SK-N-SH (cell line): ENCODE measurements at regions not wholly inside any gene's neighbourhood (a gene's known extent, or its start where the extent isn't known, plus 50 kb on each side); places are given as distances from the start of the nearest gene placed in this dataset.

Source experiments
- CTCF ChIA-PET: fragments of 300-600, 350-600 bp; formaldehyde crosslinking; extraction: SDS; loops from one replicate; lab custom pipeline; 2021; lab: Yijun Ruan, JAX
- POLR2A ChIA-PET: fragments of 350-600 bp; sonication (Branson Sonifier 250); formaldehyde crosslinking; extraction: SDS; loops from one replicate; lab custom pipeline; 2020; ENCODE audit warnings: antibody characterized with exemption, inconsistent platforms; lab: Yijun Ruan, JAX
- DNase-seq: peaks from one replicate; pipeline ENCODE4 v3.0.0; 2012
- H2AFZ ChIP-seq: fragments of 200-600 bp; sonication (generic); 2 replicates; pipeline ENCODE4 v1.8.1; 2016; ENCODE audit warnings: antibody characterized with exemption, mild to moderate bottlenecking, low read depth
- H3F3A ChIP-seq: fragments of 200-600 bp; sonication (generic); replicated peaks from 2 replicates; pipeline ENCODE3; 2016; ENCODE audit warnings: antibody characterized with exemption, mild to moderate bottlenecking; ENCODE audit not compliant: insufficient read depth
- H3K27ac ChIP-seq, 2 experiments: fragments of 200-500 bp in 1 of 2; fragments of 200-600 bp in 1 of 2; sonication (Bioruptor generic) in 1 of 2; sonication (generic), shearing (Covaris generic) in 1 of 2; 2 replicates each; pipeline versions ENCODE4 v1.5.1 to v1.6.1; 2014 to 2016; ENCODE audit warnings: low read depth in 2 of 2, inconsistent platforms in 1 of 2, low read length in 1 of 2, mild to moderate bottlenecking in 1 of 2, mixed read lengths in 1 of 2
- H3K27me3 ChIP-seq: fragments of 200-600 bp; sonication (generic), shearing (Covaris generic); 2 replicates; pipeline ENCODE4 v1.6.1; 2016; ENCODE audit warnings: mixed run types; ENCODE audit not compliant: insufficient read depth
- H3K36me3 ChIP-seq, 2 experiments: fragments of 200-500 bp in 1 of 2; fragments of 200-600 bp in 1 of 2; sonication (Bioruptor generic) in 1 of 2; sonication (generic) in 1 of 2; replicated peaks in 1 of 2; 2 replicates each; pipeline versions ENCODE3 to v1.5.1; 2014 to 2016; ENCODE audit warnings: low read length in 1 of 2, mild to moderate bottlenecking in 1 of 2; ENCODE audit not compliant: insufficient read depth in 2 of 2, control insufficient read depth in 1 of 2
- H3K4me1 ChIP-seq, 2 experiments: fragments of 200-500 bp in 1 of 2; fragments of 200-600 bp in 1 of 2; sonication (Bioruptor generic) in 1 of 2; sonication (generic), shearing (Covaris generic) in 1 of 2; 2 replicates each; pipeline versions ENCODE4 v1.5.1 to v1.6.1; 2014 to 2016; ENCODE audit warnings: low read depth in 1 of 2, low read length in 1 of 2, mixed run types in 1 of 2; ENCODE audit not compliant: insufficient read depth in 2 of 2, control insufficient read depth in 1 of 2
- H3K4me2 ChIP-seq: fragments of 200-600 bp; sonication (generic), shearing (Covaris generic); 2 replicates; pipeline ENCODE4 v1.6.1; 2017; ENCODE audit warnings: mixed run types
- H3K4me3 ChIP-seq, 2 experiments: fragments of 200-500 bp in 1 of 2; fragments of 200-600 bp in 1 of 2; sonication (Bioruptor generic) in 1 of 2; sonication (generic), shearing (Covaris generic) in 1 of 2; 2 replicates each; pipeline versions ENCODE4 v1.5.1 to v1.8.1; 2014 to 2016; ENCODE audit warnings: low read depth in 2 of 2, inconsistent platforms in 1 of 2, low read length in 1 of 2, mild to moderate bottlenecking in 1 of 2, mixed read lengths in 1 of 2, moderate library complexity in 1 of 2
- H3K79me2 ChIP-seq: fragments of 200-600 bp; sonication (generic); 2 replicates; pipeline ENCODE4 v1.8.1; 2017; ENCODE audit warnings: mild to moderate bottlenecking; ENCODE audit not compliant: insufficient read depth
- H3K9ac ChIP-seq: fragments of 200-600 bp; sonication (generic); 2 replicates; pipeline ENCODE4 v1.6.1; 2017; ENCODE audit warnings: mixed run types
- H3K9me2 ChIP-seq: fragments of 200-600 bp; sonication (generic); 2 replicates; pipeline ENCODE4 v1.6.1; 2017; ENCODE audit warnings: mixed run types
- H3K9me3 ChIP-seq: fragments of 200-600 bp; sonication (generic); 2 replicates; pipeline ENCODE4 v1.6.1; 2017; ENCODE audit warnings: mixed run types, mild to moderate bottlenecking, moderate library complexity
- H4K20me1 ChIP-seq: fragments of 200-600 bp; sonication (generic); 2 replicates; pipeline ENCODE4 v1.6.1; 2017; ENCODE audit warnings: mild to moderate bottlenecking, mixed run types; ENCODE audit not compliant: insufficient read depth
- CTCF ChIP-seq: fragments of 200-600 bp; sonication (generic); IDR thresholded peaks from 2 replicates; pipeline ENCODE4 v1.6.1; 2017; ENCODE audit warnings: antibody characterized with exemption, mild to moderate bottlenecking, moderate library complexity
- FOSL2 ChIP-seq: IDR thresholded peaks from 2 replicates; pipeline ENCODE4 v1.4.0; 2012; ENCODE audit warnings: low read depth, mild to moderate bottlenecking, moderate library complexity, borderline replicate concordance
- GATA2 ChIP-seq: sonication (generic); formaldehyde crosslinking; IDR thresholded peaks from 2 replicates; pipeline ENCODE4 v1.5.0; 2020; ENCODE audit warnings: mild to moderate bottlenecking, missing genetic modification reagents
- JUND ChIP-seq: IDR thresholded peaks from 2 replicates; pipeline ENCODE4 v1.4.0; 2012
- MEF2A ChIP-seq: IDR thresholded peaks from 2 replicates; pipeline ENCODE4 v1.4.0; 2012; ENCODE audit warnings: low read depth, borderline replicate concordance
- NFIC ChIP-seq: IDR thresholded peaks from 2 replicates; pipeline ENCODE4 v1.4.0; 2012; ENCODE audit warnings: borderline replicate concordance
- NRF1 ChIP-seq: IDR thresholded peaks from 2 replicates; pipeline ENCODE4 v1.6.1; 2012; ENCODE audit warnings: low read depth, mild to moderate bottlenecking, low read length
- PBX3 ChIP-seq: IDR thresholded peaks from 2 replicates; pipeline ENCODE4; 2012
- REST ChIP-seq: IDR thresholded peaks from 2 replicates; pipeline ENCODE4 v1.6.1; 2012; ENCODE audit warnings: mild to moderate bottlenecking, low read depth, low read length, moderate library complexity
- RXRA ChIP-seq: IDR thresholded peaks from 2 replicates; pipeline ENCODE4 v1.4.0; 2012; ENCODE audit warnings: low read depth, mild to moderate bottlenecking, borderline replicate concordance
- SMC3 ChIP-seq: IDR thresholded peaks from 2 replicates; pipeline ENCODE4 v1.6.1; 2012; ENCODE audit warnings: low read depth, low read length, improper control_type of control experiment
- TCF12 ChIP-seq: IDR thresholded peaks from 2 replicates; pipeline ENCODE4 v1.4.0; 2012
- TEAD4 ChIP-seq: IDR thresholded peaks from 2 replicates; pipeline ENCODE4 v1.4.0; 2012; ENCODE audit warnings: mild to moderate bottlenecking, borderline replicate concordance; ENCODE audit not compliant: insufficient read depth
- USF2 ChIP-seq: fragments of 150-350 bp; IDR thresholded peaks from 2 replicates; pipeline ENCODE4 v1.6.1; 2017; ENCODE audit warnings: antibody characterized with exemption, low read length, low read depth, borderline replicate concordance
- YY1 ChIP-seq: IDR thresholded peaks from 2 replicates; pipeline ENCODE4 v1.4.0; 2012; ENCODE audit warnings: low read depth, mild to moderate bottlenecking
- ZBTB33 ChIP-seq: IDR thresholded peaks from 2 replicates; pipeline ENCODE4 v1.4.0; 2012; ENCODE audit warnings: low read depth, borderline replicate concordance
- whole genome bisulfite sequencing: methylation state at CpG from one replicate; pipeline ENCODE4 v1.1.6; 2017; ENCODE audit warnings: low lambda C conversion rate; 5-methylcytosine and 5-hydroxymethylcytosine counted together

- 28% methylated on average over 4 of the region's 4 CpGs for WGBS
- H3K9ac ChIP-seq: no peak overlapping the region
- no peaks in the 10 kb centered on the region; the same call in 1 of the 2 replicates for H3K9me2 ChIP-seq
- no peak for DNase-seq
- ChIA-PET POLR2A (no interaction called here), CTCF (no interaction called here)
- no peaks in the 10 kb centered on the region for H3K4me1 ChIP-seq
- no peak overlapping the region for H3K4me3 ChIP-seq
- no peaks in the 10 kb centered on the region for H4K20me1 ChIP-seq
- H3K27me3 ChIP-seq: no peaks in the 10 kb centered on the region
- no peak overlapping the region for H3K27ac ChIP-seq
- H3K9me3 ChIP-seq: 0 out of 2 replicates have a peak, but pooled peaks cover 6% of the 10 kb centered on the region
- TF ChIP-seq NRF1: no peak
- no peaks in the 10 kb centered on the region for H3K79me2 ChIP-seq
- H3F3A ChIP-seq: no peaks in the 10 kb centered on the region
- no peak overlapping the region for H3K4me2 ChIP-seq
- H3K36me3 ChIP-seq: no peaks in the 10 kb centered on the region
- H2AFZ ChIP-seq: no peak overlapping the region
Observed at GRCh38 chr2:4668381-4668780, 965.0 kb downstream of the DCDC2C start.

GRCh38 chr2:4670331-4670730, 967.0 kb downstream of the DCDC2C start:
- Histone ChIP-seq H3K9me2 (no peaks in the 10 kb centered on the region; the same call in 1 of the 2 replicates), H2AFZ (no peak overlapping the region), H4K20me1 (no peaks in the 10 kb centered on the region), H3K79me2 (no peaks in the 10 kb centered on the region), H3K9ac (no peak overlapping the region), H3F3A (no peaks in the 10 kb centered on the region), H3K27me3 (no peaks in the 10 kb centered on the region), H3K9me3 (0 out of 2 replicates have a peak, but pooled peaks cover 6% of the 10 kb centered on the region), H3K4me3 (no peak overlapping the region), H3K27ac (no peak overlapping the region), H3K36me3 (no peaks in the 10 kb centered on the region), H3K4me2 (no peak overlapping the region), H3K4me1 (no peaks in the 10 kb centered on the region)
- POLR2A ChIA-PET: no interaction called here
- CTCF ChIA-PET: no interaction called here
- DNase-seq: no peak
- TF ChIP-seq PBX3 (no peak), NRF1 (no peak), GATA2 (no peak), MEF2A (no peak), JUND (no peak), USF2 (no peak), SMC3 (no peak), FOSL2 (no peak), RXRA (no peak), NFIC (no peak), YY1 (no peak), REST (no peak), TCF12 (no peak), CTCF (no peak), TEAD4 (no peak), ZBTB33 (no peak)
- TF ChIP-seq, all 33 proteins: peak for 0
- WGBS: 52% methylated on average over 2 of the region's 2 CpGs
